ENCODE measurements at regions not wholly inside any gene's neighbourhood (a gene's known extent, or its start where the extent isn't known, plus 50 kb on each side); places are given as distances from the start of the nearest gene placed in this dataset.
"Not testable (repeated sequence)": the region's sequence is repeated elsewhere in the genome, so short reads cannot be mapped to it uniquely, and the experiment has no call there.

GRCh38 chr1:168469690-168470089 is 74.1 kb downstream of the XCL2 start:
- DNase-seq: peak; percentile 78 to 79
- TF ChIP-seq GATA1 (IDR thresholded peaks at IDR 0.05; ENCODE audit: low read depth, low read length) (no peak), POLR2A (IDR thresholded peaks at IDR 0.05; ENCODE audit: low read length) (no peak)

GRCh38 chr1:168468822-168469221 is 75.0 kb downstream of the XCL2 start:
- TF ChIP-seq POLR2A (IDR thresholded peaks at IDR 0.05; ENCODE audit: low read length) (no peak), GATA1 (IDR thresholded peaks at IDR 0.05; ENCODE audit: low read depth, low read length) (no peak)

DNA sequence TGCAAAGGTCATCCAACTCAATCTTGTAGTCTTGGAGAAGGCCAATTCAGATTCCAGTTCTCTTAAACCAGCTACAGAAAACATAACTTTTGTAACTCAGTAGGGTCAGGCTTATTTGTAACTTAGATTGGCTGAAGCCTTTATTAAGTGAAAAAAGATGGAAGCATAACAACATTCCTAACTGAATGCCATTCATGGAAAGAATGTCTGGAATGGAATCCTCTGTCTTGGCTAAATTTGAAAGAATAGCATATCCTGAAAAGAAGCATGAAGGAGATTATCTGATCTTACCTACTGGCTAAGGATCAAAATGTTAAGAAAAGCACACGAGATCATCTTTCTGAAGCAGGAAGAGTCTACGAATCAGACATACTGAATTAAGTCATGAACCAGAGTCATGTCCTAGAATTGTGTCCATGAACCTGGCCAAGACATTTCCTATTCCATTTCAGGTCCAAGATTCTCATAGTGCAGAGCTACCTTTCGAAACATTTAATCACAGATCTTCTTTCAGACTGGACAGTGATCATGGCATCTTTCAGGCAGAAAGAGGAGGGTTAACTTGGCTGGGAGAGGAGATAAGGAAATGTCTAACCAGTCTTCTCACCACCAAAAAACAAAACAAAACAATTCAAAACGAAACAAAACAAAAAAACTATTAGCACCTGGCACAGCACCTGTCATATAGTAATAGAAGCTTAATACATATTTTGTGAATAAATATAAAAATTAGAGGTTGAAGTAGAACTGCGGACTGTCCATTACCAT is 75.6 kb downstream of the XCL2 start:
- no peak for DNase-seq
- TF ChIP-seq POLR2A (IDR thresholded peaks at IDR 0.05; ENCODE audit: low read length) (no peak), GATA1 (IDR thresholded peaks at IDR 0.05; ENCODE audit: low read depth, low read length) (no peak)

More at GRCh38 chr1:168468822-168469221, 75.0 kb downstream of the XCL2 start:
- DNase-seq: no peak

DNA sequence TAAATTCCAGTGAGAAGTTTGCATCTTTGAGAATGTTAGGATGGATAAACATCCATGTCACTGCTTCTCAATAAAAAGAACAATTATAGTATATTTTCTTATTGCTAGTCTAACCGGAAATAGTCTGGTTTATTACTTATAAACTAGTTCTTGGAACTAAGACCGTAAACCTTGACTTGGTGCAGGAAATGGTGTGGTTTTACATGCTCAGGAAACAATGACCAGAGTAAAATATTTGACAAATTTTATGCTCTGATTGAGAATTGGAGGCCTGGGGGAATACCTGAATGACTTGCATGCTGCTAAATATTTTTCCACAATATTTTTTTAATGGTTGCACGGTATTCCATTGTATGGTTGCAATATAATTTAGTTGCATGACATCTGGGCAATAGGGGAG is 76.3 kb downstream of the XCL2 start:
- TF ChIP-seq GATA1 (IDR thresholded peaks at IDR 0.05; ENCODE audit: low read depth, low read length) (no peak), POLR2A (IDR thresholded peaks at IDR 0.05; ENCODE audit: low read length) (no peak)
- DNase-seq: no peak

DNA sequence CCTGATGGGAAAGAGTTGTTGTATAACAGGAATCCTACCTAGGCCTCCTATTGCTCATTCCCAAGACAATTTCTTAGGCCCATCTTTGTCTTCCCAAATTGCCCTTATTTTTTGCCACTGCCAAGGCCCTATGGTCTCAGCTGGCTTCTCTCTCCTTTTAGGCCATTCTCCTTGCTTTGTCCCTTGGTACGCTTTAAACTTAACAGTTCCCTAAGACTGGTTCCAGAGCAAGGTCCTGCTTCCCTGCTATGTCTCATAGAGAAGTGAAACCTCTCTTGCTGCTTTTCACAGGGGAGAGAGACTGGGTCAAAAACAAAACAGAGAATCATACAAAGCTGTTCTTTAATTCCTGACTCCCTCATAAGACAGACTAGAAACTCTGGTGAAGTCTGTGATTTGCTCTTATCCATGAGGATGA is 77.1 kb downstream of the XCL2 start:
- TF ChIP-seq POLR2A (IDR thresholded peaks at IDR 0.05; ENCODE audit: low read length) (no peak), GATA1 (IDR thresholded peaks at IDR 0.05; ENCODE audit: low read depth, low read length) (no peak)
- no peak for DNase-seq

- no peak for DNase-seq
- TF ChIP-seq POLR2A (IDR thresholded peaks at IDR 0.05; ENCODE audit: low read length) (no peak), GATA1 (IDR thresholded peaks at IDR 0.05; ENCODE audit: low read depth, low read length) (no peak)
Observed at GRCh38 chr1:168466092-168466713, 77.6 kb downstream of the XCL2 start.

DNA sequence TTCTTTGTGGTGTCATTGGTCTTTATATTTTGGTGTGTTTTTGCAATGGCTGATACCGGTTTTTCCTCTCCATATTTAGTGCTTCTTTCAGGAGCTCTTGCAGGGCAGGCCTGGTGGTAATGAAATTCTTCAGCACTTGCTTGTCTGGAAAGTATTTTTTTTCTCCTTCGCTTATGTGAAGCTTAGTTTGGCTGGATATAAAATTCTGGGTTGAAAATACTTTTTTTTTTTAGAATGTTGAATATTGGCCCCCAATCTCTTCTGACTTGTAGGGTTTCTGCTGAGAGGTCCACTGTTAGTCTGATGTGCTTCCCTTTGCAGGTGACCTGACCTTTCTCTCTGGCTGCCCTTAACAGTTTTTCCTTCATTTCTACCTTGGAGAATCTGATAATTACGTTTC is 82.7 kb downstream of the XCL2 start:
- not testable (repeated sequence) for DNase-seq

- DNase-seq: not testable (repeated sequence)
Observed at GRCh38 chr1:168457296-168457695, 86.5 kb downstream of the XCL2 start.

DNA sequence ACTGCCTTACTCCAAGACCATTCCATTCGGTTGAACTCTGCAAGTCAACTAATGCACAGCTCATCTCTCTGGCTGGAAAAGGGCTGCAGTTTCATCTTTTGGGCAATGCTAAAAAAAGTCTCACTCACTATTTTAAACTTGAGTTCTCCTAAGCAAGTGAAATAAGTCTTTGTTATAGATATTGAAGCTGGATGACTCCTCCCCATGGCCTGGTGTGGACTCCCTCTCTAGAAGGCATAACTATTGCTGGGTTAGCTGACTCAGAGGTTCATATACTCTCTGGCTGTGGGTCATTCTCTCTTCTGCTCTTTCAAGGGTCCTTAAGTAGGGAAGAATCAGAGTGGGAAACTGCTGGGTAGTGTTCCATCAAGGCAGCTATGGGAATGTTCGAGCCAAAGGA is 88.0 kb downstream of the XCL2 start:
- no peak for DNase-seq
- no peak for TF ChIP-seq POLR2A (IDR thresholded peaks at IDR 0.05; ENCODE audit: low read length)
- TF ChIP-seq GATA1 (IDR thresholded peaks at IDR 0.05; ENCODE audit: low read depth, low read length): no peak

- no peak for TF ChIP-seq POLR2A (IDR thresholded peaks at IDR 0.05; ENCODE audit: low read length)
- TF ChIP-seq GATA1 (IDR thresholded peaks at IDR 0.05; ENCODE audit: low read depth, low read length): no peak
- DNase-seq: no peak
Observed at GRCh38 chr1:168454211-168454815, 89.5 kb downstream of the XCL2 start.

GRCh38 chr1:168453056-168453455 is 90.7 kb downstream of the XCL2 start:
- TF ChIP-seq POLR2A (IDR thresholded peaks at IDR 0.05; ENCODE audit: low read length) (no peak), GATA1 (IDR thresholded peaks at IDR 0.05; ENCODE audit: low read depth, low read length) (no peak)
- no peak for DNase-seq

DNA sequence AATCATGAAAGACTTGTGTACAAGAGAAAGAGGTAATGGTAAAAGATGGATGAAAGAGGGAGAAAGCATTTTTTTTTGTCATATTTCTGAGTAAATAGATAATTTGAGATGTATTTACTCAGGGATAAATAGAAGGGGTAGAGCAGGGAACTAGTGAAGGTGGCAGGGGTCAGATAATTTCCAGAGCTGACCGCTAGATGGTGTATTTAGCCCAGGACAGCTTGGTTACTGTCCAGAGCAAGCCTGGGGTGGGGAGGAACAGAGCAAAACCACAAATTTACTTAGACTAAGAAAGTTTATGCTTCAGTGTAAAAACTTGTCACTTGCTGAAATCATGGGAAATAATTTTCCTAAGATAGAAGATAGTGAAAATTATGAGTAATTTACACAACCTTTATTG is 91.5 kb downstream of the XCL2 start:
- TF ChIP-seq POLR2A (IDR thresholded peaks at IDR 0.05; ENCODE audit: low read length): no peak
- TF ChIP-seq GATA1 (IDR thresholded peaks at IDR 0.05; ENCODE audit: low read depth, low read length): no peak
- DNase-seq: peak in 1 of 2 experiments; percentile 17

- TF ChIP-seq POLR2A (IDR thresholded peaks at IDR 0.05; ENCODE audit: low read length) (no peak), GATA1 (IDR thresholded peaks at IDR 0.05; ENCODE audit: low read depth, low read length) (no peak)
- no peak for DNase-seq
Observed at GRCh38 chr1:168447871-168448270, 95.9 kb downstream of the XCL2 start.

- no peak for TF ChIP-seq POLR2A (IDR thresholded peaks at IDR 0.05; ENCODE audit: low read length)
- TF ChIP-seq GATA1 (IDR thresholded peaks at IDR 0.05; ENCODE audit: low read depth, low read length): no peak
- DNase-seq: no peak
Observed at GRCh38 chr1:168446081-168446480, 97.7 kb downstream of the XCL2 start.

DNA sequence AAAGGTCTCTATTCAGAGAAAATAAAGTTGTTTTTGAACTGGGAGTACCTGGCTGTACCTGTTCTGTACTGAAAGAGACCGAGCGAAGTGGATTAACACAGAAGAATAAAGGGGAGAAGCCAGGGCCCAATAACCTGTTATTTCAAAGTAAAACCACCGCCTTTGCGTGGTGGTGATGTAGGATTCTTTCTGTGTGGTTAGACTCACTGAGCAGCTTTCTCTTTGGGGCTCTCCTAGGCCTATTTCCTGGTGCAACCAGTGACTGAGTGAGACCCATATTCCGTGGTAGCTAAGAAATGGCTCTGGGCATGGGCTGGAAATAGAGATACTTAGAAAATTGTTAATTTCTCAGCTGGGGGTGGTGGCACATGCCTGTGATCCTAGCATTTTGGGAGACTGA is 99.9 kb downstream of the XCL2 start:
- no peak for DNase-seq
- no peak for TF ChIP-seq POLR2A (IDR thresholded peaks at IDR 0.05; ENCODE audit: low read length)
- no peak for TF ChIP-seq GATA1 (IDR thresholded peaks at IDR 0.05; ENCODE audit: low read depth, low read length)
